ENCODE measurements at regions not wholly inside any gene's neighbourhood (a gene's known extent, or its start where the extent isn't known, plus 50 kb on each side); places are given as distances from the start of the nearest gene placed in this dataset.

- H3K36me3 Mint-ChIP-seq (ENCODE audit: low read depth) = no peaks in the 10 kb centered on the region
- H3K27me3 Mint-ChIP-seq = no peaks in the 10 kb centered on the region
- no peak overlapping the region for H3K27ac Mint-ChIP-seq
- H3K4me3 Mint-ChIP-seq = no peak overlapping the region
- intact Hi-C loops (cut with micrococcal nuclease) = no loop called here
- H3K4me1 Mint-ChIP-seq (ENCODE audit: low read depth) = no peaks in the 10 kb centered on the region
- H3K9me3 Mint-ChIP-seq = peaks cover 26% of the 10 kb centered on the region
Measured at GRCh38 chr4:63379750-63380522, 1029.3 kb downstream of the TECRL start.

DNA sequence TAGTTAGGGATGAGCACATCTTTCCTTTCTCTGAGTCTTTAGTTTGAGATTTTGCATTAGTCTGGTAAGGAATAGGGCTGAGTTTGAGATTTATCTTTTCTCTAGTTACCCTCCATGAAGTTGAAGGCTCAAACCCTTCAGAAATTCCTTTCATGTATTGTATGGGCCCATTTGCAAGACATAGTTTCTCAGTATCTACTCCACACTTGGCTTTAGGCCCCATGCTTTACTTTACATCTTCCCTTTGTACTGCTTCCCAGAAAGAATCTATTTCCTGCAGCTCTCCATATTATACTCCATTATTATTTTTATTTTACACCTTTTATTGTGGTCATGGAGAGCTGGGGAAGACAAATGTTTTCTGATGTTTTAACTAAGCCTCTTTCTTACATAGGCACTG is 1038.2 kb downstream of the TECRL start:
- no peaks in the 10 kb centered on the region for H3K36me3 Mint-ChIP-seq (ENCODE audit: low read depth)
- no peak overlapping the region for H3K27ac Mint-ChIP-seq
- intact Hi-C loops (cut with micrococcal nuclease) = no loop called here
- no peaks in the 10 kb centered on the region for H3K27me3 Mint-ChIP-seq
- no peaks in the 10 kb centered on the region for H3K9me3 Mint-ChIP-seq
- no peaks in the 10 kb centered on the region for H3K4me1 Mint-ChIP-seq (ENCODE audit: low read depth)
- no peak overlapping the region for H3K4me3 Mint-ChIP-seq

DNA sequence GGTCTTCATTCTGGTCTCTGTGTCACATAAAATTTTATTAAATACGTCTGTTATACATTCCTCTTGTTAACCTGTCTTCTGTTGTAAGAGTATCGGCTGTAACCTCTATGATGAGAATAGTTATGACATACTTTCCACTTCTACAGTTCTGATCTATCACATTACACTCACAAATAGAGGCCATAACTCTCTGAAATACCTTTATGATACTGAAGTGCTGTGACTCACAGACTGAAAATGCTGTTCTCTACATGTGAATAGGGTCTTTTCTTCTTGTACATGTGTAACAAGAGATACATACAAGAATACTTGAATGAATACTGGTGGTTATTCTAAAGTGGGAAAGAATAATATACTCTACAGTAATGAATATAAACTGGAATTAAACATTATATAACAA is 1047.6 kb downstream of the TECRL start:
- intact Hi-C loops (cut with micrococcal nuclease) = no loop called here
- no peak overlapping the region for H3K4me3 Mint-ChIP-seq
- H3K9me3 Mint-ChIP-seq = peaks cover 8% of the 10 kb centered on the region
- no peaks in the 10 kb centered on the region for H3K36me3 Mint-ChIP-seq (ENCODE audit: low read depth)
- H3K4me1 Mint-ChIP-seq (ENCODE audit: low read depth) = no peaks in the 10 kb centered on the region
- no peaks in the 10 kb centered on the region for H3K27me3 Mint-ChIP-seq
- no peak overlapping the region for H3K27ac Mint-ChIP-seq

GRCh38 chr4:63361066-63361465 is 1048.2 kb downstream of the TECRL start:
- no peaks in the 10 kb centered on the region for H3K4me1 Mint-ChIP-seq (ENCODE audit: low read depth)
- H3K27me3 Mint-ChIP-seq = no peaks in the 10 kb centered on the region
- no peak overlapping the region for H3K4me3 Mint-ChIP-seq
- H3K9me3 Mint-ChIP-seq = peaks cover 8% of the 10 kb centered on the region
- no peaks in the 10 kb centered on the region for H3K36me3 Mint-ChIP-seq (ENCODE audit: low read depth)
- intact Hi-C loops (cut with micrococcal nuclease) = no loop called here
- no peak overlapping the region for H3K27ac Mint-ChIP-seq

GRCh38 chr4:63349674-63350025 is 1059.6 kb downstream of the TECRL start:
- intact Hi-C loops (cut with micrococcal nuclease) = no loop called here
- no peak overlapping the region for H3K4me3 Mint-ChIP-seq
- peaks cover 63% of the 10 kb centered on the region for H3K9me3 Mint-ChIP-seq
- H3K36me3 Mint-ChIP-seq (ENCODE audit: low read depth) = no peaks in the 10 kb centered on the region
- no peaks in the 10 kb centered on the region for H3K27me3 Mint-ChIP-seq
- no peaks in the 10 kb centered on the region for H3K4me1 Mint-ChIP-seq (ENCODE audit: low read depth)
- H3K27ac Mint-ChIP-seq = no peak overlapping the region

DNA sequence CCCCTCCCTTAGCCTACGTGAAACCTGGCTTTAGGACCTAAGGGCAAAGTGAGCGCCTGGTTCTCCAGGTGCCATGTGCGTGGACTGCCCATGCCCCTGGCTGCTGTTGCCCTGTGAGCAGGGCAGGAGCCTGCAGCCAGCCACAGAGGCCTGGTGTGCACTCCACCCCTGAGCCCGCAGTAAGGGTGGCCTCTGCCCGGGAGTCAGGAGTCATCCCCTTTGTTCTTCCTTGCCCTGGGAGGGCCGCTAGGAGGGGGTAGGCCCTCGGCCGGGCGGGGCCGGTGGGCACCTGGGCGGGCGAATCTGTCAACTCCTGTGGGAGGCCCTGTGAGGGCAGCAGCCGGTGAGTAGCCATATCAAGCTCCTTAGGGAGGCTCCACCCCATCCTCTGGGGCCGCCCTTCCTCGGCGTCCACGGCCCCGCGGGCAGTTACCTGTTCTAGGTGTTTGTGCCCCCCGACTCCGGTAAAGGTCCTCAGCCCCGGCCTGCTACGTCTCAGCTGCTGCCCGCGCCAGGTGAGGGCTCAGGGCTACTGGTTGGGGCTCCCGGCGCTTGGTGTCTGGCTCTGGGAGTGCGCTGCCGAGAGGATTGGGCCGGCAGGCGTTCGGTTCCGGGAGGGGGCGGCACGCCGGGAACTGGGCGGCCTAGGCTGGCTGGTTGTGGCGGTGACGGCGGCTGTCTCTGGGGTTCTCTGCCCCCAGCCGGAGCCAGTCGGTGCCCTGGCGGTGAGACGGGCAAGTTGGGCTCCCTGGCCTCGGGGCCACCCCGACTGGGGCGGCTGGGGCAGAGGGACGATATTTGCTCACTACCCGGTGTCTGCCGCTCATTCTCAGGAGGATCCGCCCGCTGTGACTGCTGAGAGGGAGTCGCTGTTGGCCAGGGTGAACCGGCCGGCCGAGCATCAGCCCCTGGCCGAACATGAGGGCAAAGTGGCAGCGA is 1060.2 kb downstream of the TECRL start:
- no peak overlapping the region for H3K4me3 Mint-ChIP-seq
- intact Hi-C loops (cut with micrococcal nuclease) = no loop called here

DNA sequence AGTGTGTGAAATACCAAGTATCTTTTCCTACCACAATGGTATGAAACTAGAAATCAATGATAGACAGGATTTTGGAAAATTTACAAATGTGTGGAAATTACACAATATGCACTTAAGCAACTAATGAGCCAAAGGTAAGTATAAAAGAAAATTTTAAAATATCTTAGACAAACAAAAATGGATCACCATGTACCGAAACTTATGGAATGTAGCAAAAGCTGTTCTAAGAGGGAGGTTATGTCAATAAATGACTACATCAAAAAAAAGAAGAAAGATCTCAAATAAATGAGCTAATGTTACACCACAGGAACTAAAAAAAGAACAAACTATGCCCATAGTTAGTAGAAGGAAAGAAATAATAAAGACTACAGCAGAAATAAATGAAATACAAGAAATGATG is 1084.1 kb downstream of the TECRL start:
- H3K4me3 Mint-ChIP-seq = no peak overlapping the region
- H3K4me1 Mint-ChIP-seq (ENCODE audit: low read depth) = no peaks in the 10 kb centered on the region
- intact Hi-C loops (cut with micrococcal nuclease) = no loop called here
- H3K27me3 Mint-ChIP-seq = no peaks in the 10 kb centered on the region
- H3K36me3 Mint-ChIP-seq (ENCODE audit: low read depth) = no peaks in the 10 kb centered on the region
- peaks cover 18% of the 10 kb centered on the region for H3K9me3 Mint-ChIP-seq
- H3K27ac Mint-ChIP-seq = no peak overlapping the region

More for the DNA sequence above, 1060.2 kb downstream of the TECRL start:
- no peak overlapping the region for H3K27ac Mint-ChIP-seq
- H3K9me3 Mint-ChIP-seq = peaks cover 56% of the 10 kb centered on the region
- no peaks in the 10 kb centered on the region for H3K36me3 Mint-ChIP-seq (ENCODE audit: low read depth)
- H3K27me3 Mint-ChIP-seq = no peaks in the 10 kb centered on the region
- no peaks in the 10 kb centered on the region for H3K4me1 Mint-ChIP-seq (ENCODE audit: low read depth)

DNA sequence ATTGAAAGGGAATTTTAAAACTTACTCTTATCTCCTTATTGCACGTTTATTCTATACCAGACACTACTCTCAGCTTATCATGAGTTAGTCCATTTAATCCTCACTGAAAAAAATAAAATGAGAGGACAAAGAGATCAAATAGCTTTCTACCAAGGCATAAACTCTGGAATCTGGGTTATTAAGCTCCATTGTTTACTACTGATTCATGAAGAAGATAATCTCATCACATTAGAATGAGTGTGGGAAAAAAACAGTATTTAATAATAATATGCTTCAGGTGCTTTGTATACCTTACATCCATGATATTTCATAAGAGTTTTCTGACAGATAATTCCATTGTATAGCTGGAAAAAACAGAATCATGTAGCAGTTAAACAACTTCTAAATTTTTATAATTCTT is 1092.6 kb downstream of the TECRL start:
- Mint-ChIP-seq H3K9me3 (no peaks in the 10 kb centered on the region), H3K27me3 (no peaks in the 10 kb centered on the region), H3K4me3 (no peak overlapping the region), H3K36me3 (ENCODE audit: low read depth) (no peaks in the 10 kb centered on the region), H3K27ac (no peak overlapping the region), H3K4me1 (ENCODE audit: low read depth) (no peaks in the 10 kb centered on the region)
- intact Hi-C loops (cut with micrococcal nuclease) = no loop called here

- Mint-ChIP-seq H3K27ac (no peak overlapping the region), H3K4me3 (no peak overlapping the region), H3K9me3 (no peaks in the 10 kb centered on the region), H3K27me3 (no peaks in the 10 kb centered on the region), H3K4me1 (ENCODE audit: low read depth) (no peaks in the 10 kb centered on the region), H3K36me3 (ENCODE audit: low read depth) (no peaks in the 10 kb centered on the region)
- intact Hi-C loops (cut with micrococcal nuclease) = no loop called here
Measured at GRCh38 chr4:63315651-63316050, 1093.6 kb downstream of the TECRL start.

DNA sequence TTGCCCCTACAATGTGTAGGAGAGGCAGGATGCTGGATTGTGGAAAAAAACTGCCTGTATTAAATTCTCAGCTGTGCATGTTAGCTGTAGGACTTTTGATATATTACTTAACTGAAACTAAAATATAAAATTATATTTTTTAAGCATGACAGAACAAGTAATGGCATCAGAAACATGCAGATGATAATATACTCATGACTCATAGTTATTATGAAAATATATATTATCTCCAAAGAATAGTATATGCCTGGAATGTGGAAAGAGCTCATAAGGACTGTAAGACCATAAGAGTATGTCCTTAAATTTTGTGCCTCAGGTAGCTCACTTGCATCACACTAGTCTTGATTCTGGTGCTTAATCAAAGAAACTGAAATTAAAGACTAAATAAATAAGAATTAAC is 1100.6 kb downstream of the TECRL start:
- intact Hi-C loops (cut with micrococcal nuclease) = no loop called here
- H3K4me3 Mint-ChIP-seq = no peak overlapping the region
- no peak overlapping the region for H3K27ac Mint-ChIP-seq
- H3K36me3 Mint-ChIP-seq (ENCODE audit: low read depth) = no peaks in the 10 kb centered on the region
- H3K4me1 Mint-ChIP-seq (ENCODE audit: low read depth) = no peaks in the 10 kb centered on the region
- no peaks in the 10 kb centered on the region for H3K27me3 Mint-ChIP-seq
- H3K9me3 Mint-ChIP-seq = no peaks in the 10 kb centered on the region

GRCh38 chr4:63302792-63303191 is 1106.5 kb downstream of the TECRL start:
- Mint-ChIP-seq H3K36me3 (ENCODE audit: low read depth) (no peaks in the 10 kb centered on the region), H3K9me3 (no peaks in the 10 kb centered on the region), H3K27me3 (no peaks in the 10 kb centered on the region), H3K4me3 (no peak overlapping the region), H3K27ac (no peak overlapping the region), H3K4me1 (ENCODE audit: low read depth) (no peaks in the 10 kb centered on the region)
- intact Hi-C loops (cut with micrococcal nuclease) = no loop called here

DNA sequence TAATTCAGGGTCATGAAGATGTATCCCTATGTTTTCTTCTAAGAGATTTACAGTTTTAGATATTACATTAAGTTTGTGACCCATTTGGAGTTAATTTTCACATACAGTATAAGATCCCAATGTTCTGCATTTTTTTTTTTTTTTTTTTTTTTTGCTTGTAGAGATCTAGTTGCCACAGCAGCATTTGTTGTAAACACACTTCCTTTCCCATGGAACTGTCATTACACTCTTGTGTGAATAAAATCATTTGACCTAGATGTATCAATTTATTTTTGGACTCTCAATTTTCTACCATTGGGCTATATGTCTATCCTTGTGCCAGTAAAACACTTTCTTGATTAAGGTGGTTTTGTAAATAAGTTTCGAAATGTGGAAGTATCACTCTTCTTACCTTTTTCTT is 1107.2 kb downstream of the TECRL start:
- intact Hi-C loops (cut with micrococcal nuclease) = no loop called here
- Mint-ChIP-seq H3K27ac (no peak overlapping the region), H3K27me3 (no peaks in the 10 kb centered on the region), H3K4me1 (ENCODE audit: low read depth) (no peaks in the 10 kb centered on the region), H3K9me3 (no peaks in the 10 kb centered on the region), H3K4me3 (no peak overlapping the region), H3K36me3 (ENCODE audit: low read depth) (no peaks in the 10 kb centered on the region)

GRCh38 chr4:63296773-63297172 is 1112.5 kb downstream of the TECRL start:
- H3K4me1 Mint-ChIP-seq (ENCODE audit: low read depth) = no peaks in the 10 kb centered on the region
- no peak overlapping the region for H3K4me3 Mint-ChIP-seq
- no peaks in the 10 kb centered on the region for H3K36me3 Mint-ChIP-seq (ENCODE audit: low read depth)
- no peak overlapping the region for H3K27ac Mint-ChIP-seq
- intact Hi-C loops (cut with micrococcal nuclease) = no loop called here
- no peaks in the 10 kb centered on the region for H3K27me3 Mint-ChIP-seq
- H3K9me3 Mint-ChIP-seq = no peaks in the 10 kb centered on the region

DNA sequence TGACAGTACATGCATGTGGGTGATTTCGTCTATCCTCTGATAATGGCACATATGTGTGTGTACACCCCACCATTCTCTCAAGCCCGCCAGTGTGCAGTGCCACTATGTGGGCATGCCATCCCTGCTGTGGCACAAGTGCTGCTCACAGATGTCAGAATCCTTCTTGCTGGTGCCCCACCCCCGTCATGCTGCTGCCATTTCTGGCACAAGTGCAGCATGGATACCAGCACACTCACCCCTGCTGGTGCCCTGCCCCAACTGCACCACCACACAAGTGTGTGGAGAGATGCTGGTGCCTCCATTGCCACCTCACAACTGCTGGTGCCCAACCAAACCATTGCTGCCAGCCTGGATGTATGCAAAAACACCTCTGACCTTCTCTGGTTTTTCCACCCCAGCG is 1133.8 kb downstream of the TECRL start:
- Mint-ChIP-seq H3K4me3 (no peak overlapping the region), H3K27ac (no peak overlapping the region), H3K9me3 (peaks cover 14% of the 10 kb centered on the region), H3K27me3 (no peaks in the 10 kb centered on the region), H3K36me3 (ENCODE audit: low read depth) (no peaks in the 10 kb centered on the region), H3K4me1 (ENCODE audit: low read depth) (no peaks in the 10 kb centered on the region)
- intact Hi-C loops (cut with micrococcal nuclease) = no loop called here
